ENCODE measurements at regions not wholly inside any gene's neighbourhood (a gene's known extent, or its start where the extent isn't known, plus 50 kb on each side); places are given as distances from the start of the nearest gene placed in this dataset.

DNA sequence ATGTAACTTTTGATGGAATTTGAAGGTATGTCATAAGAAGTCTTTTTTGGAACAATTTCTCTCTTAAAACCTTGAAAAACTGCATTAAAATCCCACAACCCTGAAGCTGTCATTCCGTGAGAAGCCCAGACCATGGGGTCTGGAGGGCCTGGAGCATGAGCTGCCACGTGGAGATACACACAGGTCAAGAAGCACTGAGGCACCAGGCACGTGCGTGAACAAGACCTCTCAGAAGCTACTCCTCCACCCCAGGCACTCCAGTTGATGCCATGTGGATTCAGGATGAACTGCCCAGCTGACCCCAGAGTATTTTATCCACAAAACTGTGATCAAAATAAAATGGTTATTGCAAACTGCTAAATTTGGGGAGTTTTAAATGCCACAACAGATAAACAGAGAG, 227.5 kb upstream of the BRINP1 start:
- no peak overlapping the region for H3K4me3 ChIP-seq (ENCODE audit: low read depth, low read length)
- ChIA-PET CTCF (no interaction called here), POLR2A (no interaction called here)
- TF ChIP-seq CTCF (IDR thresholded peaks at IDR 0.05; ENCODE audit: insufficient read depth, low read length, missing control alignments), result no peak
- DNase-seq (ENCODE audit: low read depth, low spot score), result no peak

GRCh38 chr9:119588874-119589744, 219.9 kb upstream of the BRINP1 start:
- DNase-seq (ENCODE audit: low read depth, low spot score), result no peak
- H3K4me3 ChIP-seq (ENCODE audit: low read depth, low read length), result no peak overlapping the region
- ChIA-PET CTCF (no interaction called here), POLR2A (no interaction called here)
- TF ChIP-seq CTCF (IDR thresholded peaks at IDR 0.05; ENCODE audit: insufficient read depth, low read length, missing control alignments), result no peak

GRCh38 chr9:119577881-119578280, 208.6 kb upstream of the BRINP1 start:
- no peak for TF ChIP-seq CTCF (IDR thresholded peaks at IDR 0.05; ENCODE audit: insufficient read depth, low read length, missing control alignments)
- ChIA-PET POLR2A (no interaction called here), CTCF (no interaction called here)
- no peak overlapping the region for H3K4me3 ChIP-seq (ENCODE audit: low read depth, low read length)
- DNase-seq (ENCODE audit: low read depth, low spot score), result no peak

DNA sequence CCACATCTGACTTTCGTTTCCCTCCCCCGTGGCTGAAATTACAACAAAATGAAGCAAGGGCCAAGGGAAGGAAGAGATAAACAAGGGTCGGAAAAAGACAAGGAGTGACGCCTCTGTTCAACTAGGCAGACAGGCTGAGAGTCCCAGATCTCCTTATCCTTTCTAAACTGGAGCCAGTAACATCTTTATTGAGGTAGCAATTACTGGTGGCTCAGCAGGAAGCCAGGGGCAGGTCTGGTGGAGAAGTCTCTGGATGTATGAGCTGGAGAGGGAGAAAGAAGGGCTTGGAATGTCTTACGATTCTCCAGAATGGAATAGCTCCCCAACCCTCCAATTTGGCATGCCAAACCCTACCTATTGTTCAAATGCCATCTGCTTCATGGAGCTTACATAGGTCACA, 190.8 kb upstream of the BRINP1 start:
- DNase-seq (ENCODE audit: low read depth, low spot score), result no peak
- no peak overlapping the region for H3K4me3 ChIP-seq (ENCODE audit: low read depth, low read length)
- no peak for TF ChIP-seq CTCF (IDR thresholded peaks at IDR 0.05; ENCODE audit: insufficient read depth, low read length, missing control alignments)
- CTCF ChIA-PET, result interaction anchor here (0.9 kb wide), 1 partner anchor 945 kb away, joined by 3 read pairs; no protein-coding TSS in a partner anchor
- POLR2A ChIA-PET, result no interaction called here

GRCh38 chr9:119559056-119559455, 189.8 kb upstream of the BRINP1 start:
- no peak for DNase-seq (ENCODE audit: low read depth, low spot score)
- CTCF ChIA-PET, result interaction anchor here (3.3 to 6.5 kb wide), 3 partner anchors 11 to 917 kb away, joined by 8 to 97 read pairs (median 54); no protein-coding TSS in a partner anchor
- POLR2A ChIA-PET, result no interaction called here
- no peak for TF ChIP-seq CTCF (IDR thresholded peaks at IDR 0.05; ENCODE audit: insufficient read depth, low read length, missing control alignments)
- no peak overlapping the region for H3K4me3 ChIP-seq (ENCODE audit: low read depth, low read length)

- ChIA-PET CTCF (interaction anchor here (0.7 to 6.5 kb wide), 19 partner anchors 8 to 1773 kb away, joined by 3 to 97 read pairs (median 3); no protein-coding TSS in a partner anchor), POLR2A (no interaction called here)
- no peak for DNase-seq (ENCODE audit: low read depth, low spot score)
These were observed 187.1 kb upstream of the BRINP1 start for GRCh38 chr9:119556129-119556875.

More at GRCh38 chr9:119556129-119556875, 187.1 kb upstream of the BRINP1 start:
- peak; percentile 93 for TF ChIP-seq CTCF (IDR thresholded peaks at IDR 0.05; ENCODE audit: insufficient read depth, low read length, missing control alignments)
- H3K4me3 ChIP-seq (ENCODE audit: low read depth, low read length), result peak overlapping the region; percentile 50
